Left renal cortex interstitium (tissue), 4 donors: ENCODE measurements at regions not wholly inside any gene's neighbourhood (a gene's known extent, or its start where the extent isn't known, plus 50 kb on each side); places are given as distances from the start of the nearest gene placed in this dataset.
"Not testable (repeated sequence)": the region's sequence is repeated elsewhere in the genome, so short reads cannot be mapped to it uniquely, and the experiment has no call there.

Source experiments
- DNase-seq, 4 donors: peaks; one replicate each; pipeline ENCODE4 v3.0.0-alpha.2; 2013; ENCODE audit warnings: low read depth in 4 of 4, low spot score in 2 of 4, missing footprints in 1 of 4

DNA sequence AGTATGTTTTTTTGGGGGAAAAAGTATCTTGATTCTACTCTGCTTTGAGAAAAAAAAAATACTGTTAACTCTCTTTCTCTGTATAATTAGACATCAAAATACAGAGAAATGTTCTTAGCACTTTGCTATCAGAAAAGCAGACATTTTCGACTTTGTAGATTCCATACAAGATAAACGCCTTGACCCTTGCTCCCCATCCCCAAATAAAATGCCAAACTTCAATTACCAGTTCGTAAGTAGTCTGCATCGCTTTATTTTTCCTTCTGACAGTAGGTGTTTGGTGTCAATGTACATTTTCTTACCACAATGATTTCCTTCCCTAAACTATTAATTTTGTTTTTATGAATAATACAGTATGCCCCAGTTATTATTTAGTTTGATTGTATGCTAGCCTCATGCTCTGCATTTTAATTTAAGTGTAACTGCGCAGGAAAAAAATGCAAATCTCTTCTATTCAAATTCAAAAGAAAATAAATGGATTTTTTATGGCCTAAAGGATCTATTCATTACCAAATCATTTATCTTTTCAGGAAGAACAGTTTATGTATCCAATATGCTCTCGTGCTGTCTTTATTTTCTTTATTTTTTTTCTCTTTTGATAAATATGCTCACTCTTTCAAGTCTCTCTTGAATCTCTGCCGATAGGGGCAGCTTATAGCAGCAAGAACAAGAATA lies 84.8 kb upstream of the ZNF217 start:
- DNase-seq = no peak

DNA sequence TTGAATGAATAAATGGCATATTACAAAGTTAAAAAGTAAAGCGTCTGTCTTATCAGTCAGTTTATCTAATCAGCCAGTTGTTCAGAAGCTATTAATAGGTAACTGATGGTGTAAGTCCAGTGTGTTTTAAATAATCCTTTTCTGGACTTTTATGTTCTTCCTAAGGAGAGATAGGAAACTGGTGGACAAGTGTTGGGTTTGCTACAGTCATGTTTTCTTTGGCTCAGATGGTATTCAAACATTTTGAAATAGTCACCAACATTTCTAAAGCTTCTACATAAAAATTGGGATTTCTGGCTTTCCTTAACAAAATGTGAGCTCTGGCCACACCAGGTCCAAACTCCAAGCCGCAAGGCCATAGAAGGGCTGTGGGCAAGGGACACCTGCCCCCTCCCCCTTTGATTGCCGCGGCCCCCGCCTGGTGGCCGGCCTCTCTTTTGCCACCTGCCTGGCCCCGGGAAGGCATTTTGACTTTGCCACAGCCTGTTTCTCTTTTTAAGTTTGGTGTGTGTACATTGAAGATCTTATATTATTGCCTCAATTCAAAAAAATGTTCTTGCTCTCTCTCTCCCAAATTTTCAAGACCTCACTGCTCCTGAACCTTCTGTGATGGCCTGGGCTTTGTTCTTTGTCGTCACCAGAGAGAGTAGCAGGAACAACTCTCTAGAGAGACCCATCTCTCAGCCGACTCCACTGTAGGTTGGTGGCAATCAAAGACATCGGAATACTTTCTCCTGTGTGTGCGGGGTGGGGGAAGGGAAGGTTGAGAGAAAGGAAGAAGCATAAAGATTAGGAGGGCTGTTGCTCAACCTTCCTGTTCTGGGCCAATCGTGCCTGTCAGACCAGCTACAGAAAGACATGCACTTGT lies 84.0 kb upstream of the ZNF217 start:
- DNase-seq = no peak

DNA sequence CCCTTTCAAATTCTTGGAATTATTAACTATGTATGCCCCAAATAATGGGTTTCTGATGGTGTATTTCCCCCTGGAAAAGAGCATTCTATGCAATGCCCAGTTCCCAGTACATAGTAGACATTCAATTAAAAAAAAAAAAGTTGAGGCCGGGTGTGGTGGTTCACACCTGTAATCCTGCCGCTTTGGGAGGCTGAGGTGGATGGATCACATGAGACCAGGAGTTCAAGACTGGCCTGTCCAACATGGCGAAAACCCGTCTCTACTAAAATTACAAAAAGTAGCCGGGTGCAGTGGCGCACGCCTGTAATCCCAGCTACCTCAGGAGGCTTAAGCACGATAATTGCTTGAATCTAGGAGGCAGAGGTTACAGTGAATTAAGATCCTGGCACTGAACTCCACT lies 83.3 kb upstream of the ZNF217 start:
- no peak for DNase-seq

DNA sequence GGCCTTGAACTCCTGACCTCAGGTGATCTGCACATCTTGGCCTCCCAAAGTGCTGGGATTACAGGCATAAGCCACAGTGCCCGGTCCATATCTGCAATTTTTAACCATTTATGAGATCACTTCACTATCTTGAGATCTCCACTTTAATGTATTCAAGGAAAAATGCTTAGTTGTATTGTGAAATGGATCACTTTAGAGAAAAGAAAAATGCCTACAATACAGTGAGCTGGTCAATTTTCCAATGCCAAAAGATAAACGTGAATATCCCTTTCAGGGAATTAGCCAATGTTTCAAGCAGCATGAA lies 82.8 kb upstream of the ZNF217 start:
- DNase-seq = no peak

DNA sequence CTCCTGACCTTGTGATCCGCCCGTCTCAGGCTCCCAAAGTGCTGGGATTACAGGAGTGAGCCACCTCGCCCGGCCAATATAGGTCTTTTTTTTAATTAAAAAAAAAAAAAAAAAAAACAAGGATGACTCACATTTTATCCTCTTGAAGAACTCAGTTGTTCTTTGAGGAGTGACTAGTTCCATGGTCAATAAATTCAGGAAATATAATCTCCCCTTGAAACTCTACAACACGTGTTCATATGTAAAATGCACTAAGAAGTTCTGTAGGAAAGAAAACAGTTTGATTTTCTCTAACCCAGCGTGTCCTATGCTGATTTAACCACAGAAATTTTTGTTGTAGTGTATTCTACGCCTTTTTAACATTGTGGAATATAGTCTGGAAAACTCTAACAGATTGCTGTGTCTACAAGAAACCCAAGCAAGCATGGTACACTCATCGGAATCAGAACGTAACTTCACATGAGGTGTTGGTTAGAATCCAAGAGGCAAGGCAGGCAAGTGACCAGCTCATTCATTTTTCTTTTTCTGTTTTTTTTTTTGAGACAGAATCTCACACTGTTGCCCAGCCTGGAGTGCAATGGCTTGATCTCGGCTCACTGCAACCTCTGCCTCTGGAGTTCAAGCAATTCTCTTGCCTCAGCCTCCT lies 79.0 kb upstream of the ZNF217 start:
- DNase-seq = no peak

DNA sequence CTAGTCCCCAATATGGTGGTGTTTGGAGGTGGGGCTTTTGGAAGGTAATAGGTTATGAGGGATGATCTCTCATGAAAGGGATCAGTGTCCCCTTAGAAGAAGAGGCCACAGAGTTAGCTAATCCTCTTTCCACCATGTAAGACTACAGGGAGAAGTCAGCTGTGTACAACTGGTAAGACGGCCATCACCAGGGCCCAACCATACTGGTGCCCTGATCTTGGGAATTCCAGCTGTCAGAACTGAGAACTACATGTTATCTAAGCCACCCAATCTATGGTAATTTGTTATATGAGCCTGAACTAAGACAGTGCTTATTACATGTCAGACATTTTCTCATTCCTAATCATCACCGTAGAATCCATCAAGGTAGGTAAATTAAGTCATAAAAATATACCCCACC lies 77.7 kb upstream of the ZNF217 start:
- DNase-seq = no peak

DNA sequence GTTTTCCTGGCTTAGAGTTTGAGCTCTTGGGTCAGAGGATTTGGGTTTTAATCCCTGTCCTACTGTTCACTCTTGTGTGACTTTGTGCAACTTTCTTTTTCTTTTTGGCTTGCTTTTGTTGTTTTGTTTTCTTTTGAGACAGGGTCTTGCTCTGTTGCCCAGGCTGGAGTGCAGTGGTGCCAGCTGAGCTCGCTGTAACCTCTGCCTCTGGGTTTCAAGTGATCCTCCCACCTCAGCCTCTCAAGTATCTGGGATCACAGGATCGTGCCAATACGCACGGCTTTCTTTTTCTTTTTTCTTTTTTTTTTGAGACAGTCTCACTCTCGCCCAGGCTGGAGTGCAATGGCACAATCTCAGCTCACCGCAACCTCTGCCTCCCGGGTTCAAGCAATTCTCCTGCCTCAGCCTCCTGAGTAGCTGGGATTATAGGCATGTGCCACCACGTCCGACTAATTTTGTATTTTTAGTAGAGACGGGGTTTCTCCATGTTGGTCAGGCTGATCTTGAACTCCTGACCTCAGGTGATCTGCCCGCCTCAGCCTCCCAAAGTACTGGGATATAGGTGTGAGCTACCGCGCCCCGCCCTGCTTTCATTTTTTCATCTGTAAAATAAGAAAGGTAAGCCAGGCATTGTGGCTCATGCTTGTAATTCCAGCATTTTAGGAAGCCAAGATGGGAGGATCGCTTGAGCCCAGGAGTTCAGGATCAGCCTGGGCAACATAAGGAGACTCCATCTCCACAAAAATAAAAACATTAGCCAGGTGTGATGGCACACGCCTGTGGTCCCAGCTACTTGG lies 76.1 kb upstream of the ZNF217 start:
- not testable (repeated sequence) for DNase-seq

DNA sequence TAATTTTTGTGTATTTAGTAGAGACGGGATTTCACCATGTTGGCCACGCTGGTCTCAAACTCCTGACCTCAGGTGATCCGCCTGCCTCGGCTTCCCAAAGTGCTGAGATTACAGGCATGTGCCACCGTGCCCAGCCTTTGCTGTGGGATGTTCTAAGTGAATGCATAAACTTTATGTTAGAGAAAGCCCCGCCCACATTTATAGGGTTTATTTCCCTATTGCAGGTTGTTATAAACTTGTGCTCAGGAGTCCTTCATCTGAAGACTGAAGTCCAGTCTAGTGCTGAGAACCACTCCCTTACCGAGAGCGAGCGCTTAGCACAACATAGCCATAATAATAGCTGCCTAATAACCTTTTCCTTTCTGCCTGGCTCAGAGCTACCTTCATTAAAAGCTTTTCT lies 75.4 kb upstream of the ZNF217 start:
- no peak for DNase-seq

DNA sequence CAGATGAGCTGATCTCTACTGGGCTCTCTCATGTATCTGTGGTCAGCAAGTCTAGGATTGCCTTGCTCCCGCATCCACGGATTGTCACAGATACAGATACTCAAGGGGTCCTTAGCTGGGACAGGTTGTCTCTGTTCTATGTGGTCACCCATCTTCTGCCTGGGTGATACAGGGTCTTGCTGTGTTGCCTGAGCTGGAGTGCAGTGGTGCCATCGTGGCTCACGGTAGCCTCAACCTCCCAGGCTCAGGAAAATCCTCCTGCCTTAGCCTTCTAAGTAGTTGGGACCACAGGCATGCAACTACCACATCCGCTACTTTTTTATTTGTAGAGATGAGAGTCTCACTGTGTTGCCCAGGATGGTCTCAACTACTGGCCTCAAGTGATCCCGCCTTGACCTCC lies 72.5 kb upstream of the ZNF217 start:
- no peak for DNase-seq

DNA sequence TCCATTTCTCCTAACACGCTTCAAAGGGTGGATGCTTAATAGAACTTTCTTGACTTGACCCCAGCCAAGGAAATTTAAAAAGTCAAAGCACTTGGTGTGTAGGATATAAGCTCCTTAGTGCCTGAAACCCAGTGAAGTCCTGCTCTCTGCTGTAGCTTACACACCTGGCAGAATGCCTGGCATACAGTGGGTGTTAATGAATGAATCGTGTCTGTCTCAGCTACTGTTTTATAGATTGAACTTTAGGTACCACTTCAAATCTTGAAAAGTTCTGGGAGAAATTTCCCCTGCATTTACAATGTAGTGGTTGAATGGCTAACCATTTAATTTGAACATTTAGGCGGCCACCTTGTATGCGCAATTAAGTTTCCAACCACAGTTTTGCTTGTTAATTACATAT lies 70.5 kb upstream of the ZNF217 start:
- no peak for DNase-seq

DNA sequence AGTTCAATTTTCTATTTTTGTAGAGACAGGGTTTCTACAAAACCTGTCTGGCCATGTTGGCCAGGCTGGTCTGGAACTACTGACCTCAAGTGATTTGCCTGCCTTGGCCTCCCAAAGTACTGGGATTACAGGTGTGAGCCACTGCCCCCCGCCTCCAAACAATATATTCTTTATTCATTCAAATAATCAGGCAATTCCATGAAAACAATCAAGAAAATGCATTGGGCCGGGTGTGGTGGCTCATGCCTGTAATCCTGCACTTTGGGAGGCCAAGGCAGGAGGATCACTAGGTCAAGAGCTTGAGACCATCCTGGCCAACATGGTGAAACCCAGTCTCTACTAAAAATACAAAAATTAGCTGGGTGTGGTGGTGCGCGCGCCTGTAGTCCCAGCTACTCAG lies 69.9 kb upstream of the ZNF217 start:
- DNase-seq = not testable (repeated sequence)

DNA sequence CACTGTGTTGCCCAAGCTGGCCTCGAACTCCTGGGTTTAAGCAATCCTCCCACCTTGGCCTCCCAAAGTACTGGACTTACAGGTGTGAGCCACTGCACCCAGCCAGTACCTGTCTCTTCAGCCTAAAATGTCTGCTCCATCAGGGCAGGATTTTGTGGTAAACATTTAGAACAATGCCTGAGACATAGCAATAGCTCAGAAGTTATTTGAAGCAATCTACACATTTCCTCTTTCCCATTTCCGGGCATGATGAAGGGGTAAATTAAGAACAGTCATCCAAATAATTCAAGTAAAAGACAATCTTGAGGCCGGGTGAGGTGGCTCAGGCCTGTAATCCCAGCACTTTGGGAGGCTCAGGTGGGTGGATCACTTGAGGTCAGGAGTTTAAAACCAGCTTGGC lies 69.0 kb upstream of the ZNF217 start:
- no peak for DNase-seq

DNA sequence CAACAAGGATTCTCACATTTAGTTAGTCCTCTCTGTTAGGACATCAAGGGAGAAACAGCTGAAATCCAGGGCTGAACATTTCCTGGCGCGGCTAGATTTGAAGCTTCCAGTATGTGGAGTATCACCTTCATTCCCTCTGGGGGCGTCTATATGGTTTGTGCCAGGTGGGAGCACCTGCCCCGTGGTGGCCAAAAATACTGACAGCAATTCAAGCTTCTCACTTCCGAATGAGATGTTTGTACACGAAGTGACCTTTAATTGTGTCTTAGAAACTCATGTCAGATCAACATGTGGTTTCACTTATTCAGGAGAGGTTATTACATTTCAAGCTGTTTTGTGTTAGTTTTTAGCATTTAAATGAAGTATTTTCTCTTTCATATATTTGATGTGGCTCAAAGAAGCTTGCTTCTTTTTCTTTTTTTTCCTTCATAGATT lies 67.3 kb upstream of the ZNF217 start:
- DNase-seq = no peak

DNA sequence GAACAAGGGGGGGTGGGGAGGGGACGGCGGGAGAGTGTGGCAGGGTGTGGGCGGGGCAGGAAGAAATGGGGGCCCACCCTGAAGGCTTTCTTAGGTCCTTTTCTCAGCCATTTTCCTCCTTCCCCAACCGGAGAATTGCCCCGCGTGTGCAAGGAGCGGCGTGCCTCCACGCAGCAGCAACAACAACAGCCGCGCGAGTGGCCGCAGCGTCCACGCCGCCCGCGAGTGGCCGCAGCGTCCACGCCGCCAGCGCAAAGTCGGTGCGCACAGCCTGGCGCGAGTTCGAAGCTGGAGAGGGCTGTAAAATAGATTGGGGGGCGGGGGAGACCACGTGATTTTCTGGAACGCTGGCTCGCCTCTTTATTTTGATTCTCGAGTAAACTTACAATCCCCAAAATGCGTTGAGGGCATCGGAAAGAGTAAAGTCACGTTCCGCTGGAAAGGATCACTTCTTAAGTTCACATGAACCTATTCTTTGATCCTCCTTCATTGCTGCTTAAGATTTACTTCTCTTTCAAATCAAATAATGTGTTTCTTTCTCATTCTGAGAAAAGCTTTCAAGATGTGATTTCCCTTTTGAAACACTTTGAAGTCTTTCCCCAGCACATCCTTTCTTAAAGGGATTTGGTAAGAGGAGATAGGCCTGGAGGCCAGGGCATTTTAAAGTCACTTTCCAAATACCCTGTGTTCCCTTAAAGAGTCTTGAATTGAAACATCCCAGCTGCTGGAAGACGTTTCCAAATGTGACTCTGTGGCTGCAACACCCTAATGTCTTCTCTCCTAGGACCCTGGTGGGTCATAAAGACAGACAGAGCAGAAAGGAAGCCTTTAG lies 66.7 kb upstream of the ZNF217 start:
- DNase-seq = no peak

DNA sequence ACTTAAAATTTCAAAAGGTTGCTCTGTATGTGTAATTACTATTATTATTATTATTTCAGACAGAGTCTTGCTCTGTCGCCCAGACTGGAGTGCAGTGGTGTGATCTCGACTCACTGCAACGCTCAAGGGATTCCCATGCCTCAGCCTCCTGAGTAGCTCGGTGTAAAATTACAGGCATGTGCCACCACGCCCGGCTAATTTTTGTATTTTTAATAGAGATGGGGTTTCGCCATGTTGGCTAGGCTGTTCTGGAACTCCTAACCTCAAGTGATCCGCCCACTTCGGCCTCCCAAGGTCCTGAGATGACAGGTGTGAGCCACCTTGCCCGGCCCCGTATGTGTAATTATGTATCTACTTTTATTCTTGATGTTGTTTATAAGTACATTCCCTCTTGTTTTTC lies 65.3 kb upstream of the ZNF217 start:
- no peak for DNase-seq

DNA sequence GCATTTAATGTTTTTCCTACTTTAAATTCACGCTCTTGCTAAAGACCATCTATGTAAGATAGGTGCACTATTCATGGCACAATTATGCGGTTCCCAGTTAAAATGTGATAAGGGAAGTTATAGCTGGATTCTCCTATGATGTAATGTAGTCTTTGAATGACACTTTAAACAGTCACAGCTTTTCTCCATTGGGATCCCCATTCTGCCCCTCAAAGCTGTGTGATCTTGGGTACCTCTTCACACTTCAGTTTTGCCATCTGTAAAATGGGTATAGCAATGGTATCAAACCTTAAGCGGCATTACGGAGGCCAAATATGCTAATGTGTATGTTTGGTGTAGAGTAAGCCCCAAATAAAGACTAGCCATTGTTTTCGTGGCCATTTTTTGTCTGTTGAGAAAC lies 64.7 kb upstream of the ZNF217 start:
- DNase-seq = no peak

DNA sequence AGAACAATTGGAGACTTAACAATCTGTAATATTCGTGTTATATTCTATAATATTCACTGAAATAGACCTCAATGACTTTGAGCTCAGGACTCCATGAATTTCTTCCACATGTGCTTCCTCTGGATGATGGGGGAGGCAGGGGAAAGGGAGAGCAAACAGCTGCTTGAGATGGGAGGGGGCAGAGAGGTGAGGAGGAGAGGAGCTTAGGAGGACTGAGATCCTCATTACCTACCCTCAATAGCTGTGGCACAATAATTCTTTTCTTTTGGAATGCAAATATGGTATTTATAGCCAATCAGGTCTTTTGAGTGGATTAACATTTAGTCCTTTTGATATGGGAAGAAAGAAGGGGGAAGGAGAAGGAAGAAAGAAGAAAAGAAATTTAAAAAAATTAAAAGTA lies 64.1 kb upstream of the ZNF217 start:
- DNase-seq = no peak

DNA sequence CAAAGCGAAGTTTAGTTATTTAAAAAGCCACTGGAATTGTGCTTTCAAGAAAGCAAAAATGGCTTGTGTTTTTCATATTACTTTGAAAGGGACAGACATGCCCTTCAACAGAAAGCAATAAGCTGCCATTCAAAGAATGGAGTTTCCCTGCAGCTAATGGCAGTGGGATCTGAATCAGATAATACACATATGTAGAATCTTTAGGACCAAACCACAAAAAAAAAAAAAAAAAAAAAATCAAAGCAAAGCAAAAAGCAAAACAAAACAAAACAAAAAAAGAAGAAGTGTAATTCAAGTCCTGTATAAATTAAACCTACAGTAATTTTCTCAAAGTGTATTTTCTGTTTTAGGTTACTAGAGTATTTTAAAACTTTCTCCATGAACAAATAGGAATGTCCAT lies 63.6 kb upstream of the ZNF217 start:
- DNase-seq = no peak

DNA sequence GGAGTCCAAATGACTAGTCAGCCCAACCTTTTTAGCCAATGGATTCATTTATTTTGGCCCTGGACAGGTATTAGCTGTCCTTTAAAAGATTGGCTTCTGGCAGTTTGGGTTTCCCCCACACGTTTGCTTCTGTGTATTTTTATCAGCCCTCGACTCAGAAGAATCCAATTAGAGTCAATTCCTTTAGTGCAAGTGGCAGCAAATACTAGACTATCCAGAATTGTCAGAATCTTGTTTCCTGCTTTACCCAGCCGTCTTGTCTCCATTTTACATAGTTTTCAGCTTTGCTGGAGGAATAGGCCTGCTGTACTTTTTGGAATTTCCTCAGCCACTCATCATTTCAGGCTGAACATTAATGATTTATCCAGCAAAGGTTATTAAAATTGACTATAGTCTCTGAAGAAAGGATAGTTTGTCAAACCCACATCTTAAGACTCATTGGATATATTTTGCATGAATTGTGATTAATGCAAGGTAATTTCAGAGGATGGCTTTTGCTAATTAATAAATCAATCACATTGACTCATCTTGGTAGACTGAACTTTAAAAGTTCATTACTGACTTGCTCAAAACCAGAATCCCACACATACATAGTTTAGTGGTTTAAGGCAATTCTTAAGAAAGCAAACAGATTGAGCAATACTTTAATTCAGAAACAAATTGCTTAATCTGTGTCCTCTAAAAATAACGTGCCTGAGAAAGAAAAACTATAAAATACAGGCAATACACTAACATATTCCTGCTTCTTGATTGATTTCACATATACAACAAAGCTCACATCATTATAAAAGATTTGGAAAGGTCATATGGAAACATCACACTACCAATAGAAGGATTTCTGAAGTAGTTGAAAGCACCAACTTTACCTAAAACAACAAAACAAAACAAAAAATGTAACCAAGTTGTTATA lies 62.9 kb upstream of the ZNF217 start:
- no peak for DNase-seq
